Caco-2 (cell line): ENCODE measurements at regions not wholly inside any gene's neighbourhood (a gene's known extent, or its start where the extent isn't known, plus 50 kb on each side); places are given as distances from the start of the nearest gene placed in this dataset.

Experiments
- BruUV-seq: library from RNA; stranded (reverse); fragments of 400-500 nt; replicated peaks from 2 replicates; lab custom pipeline; 2021; lab: Mats Ljungman, UMichigan
- CTCF ChIA-PET: fragments of 300-600 bp; sonication (Branson Sonifier 250); formaldehyde crosslinking; loops from one replicate; lab custom pipeline; 2022; ENCODE audit warnings: antibody characterized with exemption; lab: Charles Lee
- POLR2A ChIA-PET: fragments of 300-600 bp; sonication (Branson Sonifier 250); formaldehyde crosslinking; loops from one replicate; lab custom pipeline; 2022; ENCODE audit warnings: antibody characterized with exemption; lab: Charles Lee
- DNase-seq, 2 experiments: peaks; one replicate each; pipeline versions ENCODE4 v3.0.0 to v3.0.0-alpha.2; 2020 to 2022
- H3K27me3 ChIP-seq: replicated peaks from 2 replicates; pipeline ENCODE4 v1.6.0; 2011; ENCODE audit warnings: low read length; ENCODE audit not compliant: control insufficient read depth, insufficient read depth
- H3K36me3 ChIP-seq: 2 replicates; pipeline ENCODE4 v1.5.1; 2011; ENCODE audit warnings: low read length; ENCODE audit not compliant: control insufficient read depth, insufficient read depth
- H3K4me1 ChIP-seq: fragments of 250-450 bp; sonication (Bioruptor Pico); 2 replicates; pipeline ENCODE4 v1.5.1; 2020; ENCODE audit warnings: mild to moderate bottlenecking
- H3K4me3 ChIP-seq: 2 replicates; pipeline ENCODE4 v1.5.1; 2011; ENCODE audit warnings: low read depth, mild to moderate bottlenecking, control low read depth, low read length
- H3K9me3 ChIP-seq: fragments of 250-450 bp; sonication (Bioruptor Pico); 2 replicates; pipeline ENCODE4 v1.5.1; 2020; ENCODE audit warnings: mild to moderate bottlenecking, moderate library complexity
- H3K27ac Mint-ChIP-seq: one replicate; pipeline ENCODE4 v1.8.0; 2022; ENCODE audit warnings: mixed read lengths; ENCODE audit not compliant: unreplicated experiment
- H3K27me3 Mint-ChIP-seq: one replicate; pipeline ENCODE4 v1.8.0; 2022; ENCODE audit warnings: mixed read lengths; ENCODE audit not compliant: insufficient read depth, unreplicated experiment
- H3K36me3 Mint-ChIP-seq: one replicate; pipeline ENCODE4 v1.8.0; 2022; ENCODE audit warnings: mild to moderate bottlenecking, mixed read lengths; ENCODE audit not compliant: insufficient read depth, unreplicated experiment
- H3K4me1 Mint-ChIP-seq: one replicate; pipeline ENCODE4 v1.8.0; 2022; ENCODE audit warnings: low read depth, mixed read lengths; ENCODE audit not compliant: unreplicated experiment
- H3K4me3 Mint-ChIP-seq: one replicate; pipeline ENCODE4 v1.8.0; 2022; ENCODE audit warnings: mild to moderate bottlenecking, moderate library complexity, mixed read lengths; ENCODE audit not compliant: unreplicated experiment
- H3K9me3 Mint-ChIP-seq: one replicate; pipeline ENCODE4 v1.8.0; 2022; ENCODE audit warnings: mixed read lengths; ENCODE audit not compliant: unreplicated experiment
- CTCF ChIP-seq, 2 experiments: fragments of 200-600 bp in 1 of 2; IDR thresholded peaks; 1 replicate in 1 of 2; 2 replicates in 1 of 2; pipeline versions ENCODE4 v1.5.1 to v1.8.0; 2011 to 2022; ENCODE audit warnings: antibody characterized with exemption in 1 of 2, control low read depth in 1 of 2, inconsistent platforms in 1 of 2, low read depth in 1 of 2, low read length in 1 of 2, mild to moderate bottlenecking in 1 of 2, moderate library complexity in 1 of 2; ENCODE audit not compliant: insufficient read depth in 1 of 2, severe bottlenecking in 1 of 2, unreplicated experiment in 1 of 2
- intact Hi-C: fragments of 100-400 bp; cut with micrococcal nuclease; formaldehyde crosslinking; loops from one replicate; pipeline ENCODE4 v1.10.0; 2022; ENCODE audit not compliant: unreplicated experiment

DNA sequence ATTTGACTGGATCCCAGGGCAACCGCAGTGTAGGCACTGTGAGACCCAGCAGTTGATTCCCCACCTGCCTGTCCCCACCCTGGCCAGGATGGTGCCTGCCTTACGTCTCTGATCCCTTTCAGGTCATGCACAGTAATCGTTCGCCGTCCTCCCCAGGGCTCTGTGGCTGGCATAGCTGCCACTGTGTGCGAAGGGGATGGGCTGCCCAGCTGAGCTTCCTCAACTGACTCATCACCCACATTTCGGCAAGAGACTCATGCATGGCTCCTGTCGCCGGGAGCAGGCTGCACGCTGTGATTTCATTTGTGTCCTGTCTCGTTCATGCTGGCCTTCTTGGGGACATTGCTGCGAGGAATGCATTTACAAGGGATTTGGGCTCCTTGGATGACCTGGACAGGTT is 252.4 kb downstream of the KLF6 start:
- DNase-seq: no peak
- Histone ChIP-seq H3K4me1 (peaks cover 3% of the 10 kb centered on the region; the same call in 1 of the 2 replicates), H3K27me3 (no peaks in the 10 kb centered on the region), H3K36me3 (no peaks in the 10 kb centered on the region), H3K4me3 (no peak overlapping the region), H3K9me3 (no peaks in the 10 kb centered on the region)
- H3K4me1 Mint-ChIP-seq: no peaks in the 10 kb centered on the region
- no peak overlapping the region for H3K27ac Mint-ChIP-seq
- BruUV-seq: no TSS peak
- no peak overlapping the region for H3K4me3 Mint-ChIP-seq
- no peaks in the 10 kb centered on the region for H3K9me3 Mint-ChIP-seq
- ChIA-PET CTCF (no interaction called here), POLR2A (no interaction called here)
- TF ChIP-seq CTCF (IDR thresholded peaks at IDR 0.05; ENCODE audit: insufficient read depth in 1 of 2, low read depth in 1 of 2, low read length in 1 of 2, severe bottlenecking in 1 of 2, unreplicated experiment in 1 of 2): no peak
- H3K27me3 Mint-ChIP-seq: no peaks in the 10 kb centered on the region
- intact Hi-C loops: no loop called here
- no peaks in the 10 kb centered on the region for H3K36me3 Mint-ChIP-seq

DNA sequence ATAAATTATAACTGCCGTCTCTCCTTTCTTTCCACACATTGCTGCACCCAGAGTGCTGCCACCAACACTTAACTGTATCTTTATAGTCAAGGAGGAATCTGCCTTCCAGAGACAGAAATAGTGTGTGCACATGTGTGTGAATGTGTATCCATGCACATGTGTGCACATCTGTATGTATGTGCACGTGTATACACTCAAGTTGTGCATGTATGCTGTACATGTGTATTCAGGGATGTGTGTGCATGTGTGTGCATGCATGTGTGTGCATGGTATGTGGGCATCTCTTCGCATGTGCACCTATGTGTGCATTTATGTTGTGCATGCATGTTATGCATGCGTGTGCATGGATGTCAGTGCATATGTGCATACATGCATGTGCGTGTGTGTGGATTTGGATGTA is 253.3 kb downstream of the KLF6 start:
- no peak overlapping the region for H3K4me3 Mint-ChIP-seq
- Histone ChIP-seq H3K9me3 (no peaks in the 10 kb centered on the region), H3K27me3 (no peaks in the 10 kb centered on the region), H3K4me1 (no peaks in the 10 kb centered on the region), H3K4me3 (no peak overlapping the region), H3K36me3 (no peaks in the 10 kb centered on the region)
- H3K36me3 Mint-ChIP-seq: no peaks in the 10 kb centered on the region
- no peak for DNase-seq
- POLR2A ChIA-PET: no interaction called here
- TF ChIP-seq CTCF (IDR thresholded peaks at IDR 0.05; ENCODE audit: insufficient read depth in 1 of 2, low read depth in 1 of 2, low read length in 1 of 2, severe bottlenecking in 1 of 2, unreplicated experiment in 1 of 2): no peak
- no peaks in the 10 kb centered on the region for H3K9me3 Mint-ChIP-seq
- H3K27me3 Mint-ChIP-seq: no peaks in the 10 kb centered on the region
- no peak overlapping the region for H3K27ac Mint-ChIP-seq
- CTCF ChIA-PET: no interaction called here
- H3K4me1 Mint-ChIP-seq: no peaks in the 10 kb centered on the region
- no TSS peak for BruUV-seq
- intact Hi-C loops: no loop called here

DNA sequence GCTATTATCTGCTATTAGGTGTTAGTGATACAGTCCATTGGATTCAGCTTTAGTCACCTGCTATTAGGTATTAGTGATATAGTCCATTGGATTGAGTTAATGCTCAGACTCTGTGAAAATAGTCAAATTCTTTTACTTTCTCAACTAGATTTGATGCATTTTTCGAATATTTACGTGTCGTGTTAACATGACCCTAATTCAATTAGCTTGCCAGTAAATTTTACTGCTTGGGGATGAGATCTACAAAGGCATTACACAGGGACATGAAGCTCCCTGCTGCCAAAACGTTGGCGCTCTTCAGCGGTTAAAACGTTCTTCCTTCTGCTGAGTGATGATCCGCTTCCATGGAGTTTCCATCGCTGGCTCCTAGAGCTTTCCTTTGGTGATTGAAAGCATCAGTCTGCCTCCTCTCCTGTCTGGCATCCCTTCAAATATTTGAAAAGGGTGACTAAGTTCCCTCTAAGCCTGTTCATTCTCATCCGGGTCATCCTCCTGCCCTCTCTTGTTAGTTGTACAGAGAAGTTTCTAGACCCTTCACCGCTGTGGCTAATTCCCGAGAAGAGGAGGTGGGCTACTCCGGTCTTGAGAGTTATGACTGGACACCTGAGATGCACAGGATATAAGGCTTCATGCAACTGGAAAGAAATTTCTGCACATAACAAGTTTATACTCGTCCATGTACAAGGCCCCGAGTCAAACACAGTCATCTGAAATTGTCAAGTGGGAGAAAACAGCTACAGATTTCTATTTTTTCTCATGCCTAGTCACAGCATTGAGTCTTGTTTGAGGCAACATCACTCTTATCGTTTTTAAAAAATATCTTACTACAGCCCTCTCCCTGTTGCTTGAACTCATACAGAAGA is 254.0 kb downstream of the KLF6 start:
- Histone ChIP-seq H3K36me3 (no peaks in the 10 kb centered on the region), H3K4me3 (no peak overlapping the region), H3K4me1 (no peaks in the 10 kb centered on the region), H3K9me3 (no peaks in the 10 kb centered on the region), H3K27me3 (no peaks in the 10 kb centered on the region)
- Mint-ChIP-seq H3K36me3 (no peaks in the 10 kb centered on the region), H3K9me3 (no peaks in the 10 kb centered on the region), H3K4me1 (no peaks in the 10 kb centered on the region), H3K27ac (no peak overlapping the region), H3K27me3 (no peaks in the 10 kb centered on the region), H3K4me3 (no peak overlapping the region)
- ChIA-PET CTCF (no interaction called here), POLR2A (no interaction called here)
- BruUV-seq: no TSS peak
- intact Hi-C loops: no loop called here
- DNase-seq: no peak
- TF ChIP-seq CTCF (IDR thresholded peaks at IDR 0.05; ENCODE audit: insufficient read depth in 1 of 2, low read depth in 1 of 2, low read length in 1 of 2, severe bottlenecking in 1 of 2, unreplicated experiment in 1 of 2): no peak
